Stimulated activated CD8-positive, alpha-beta memory T cell treated with anti-CD3 and anti-CD28 coated beads, Interleukin-4, amount 100 ng/mL, for 48 hours (primary cell): ENCODE measurements at regions not wholly inside any gene's neighbourhood (a gene's known extent, or its start where the extent isn't known, plus 50 kb on each side); places are given as distances from the start of the nearest gene placed in this dataset.
"Not testable (repeated sequence)": the region's sequence is repeated elsewhere in the genome, so short reads cannot be mapped to it uniquely, and the experiment has no call there.

Source experiments
- DNase-seq: peaks from one replicate; pipeline ENCODE4 v3.0.0-alpha.2; 2020

DNA sequence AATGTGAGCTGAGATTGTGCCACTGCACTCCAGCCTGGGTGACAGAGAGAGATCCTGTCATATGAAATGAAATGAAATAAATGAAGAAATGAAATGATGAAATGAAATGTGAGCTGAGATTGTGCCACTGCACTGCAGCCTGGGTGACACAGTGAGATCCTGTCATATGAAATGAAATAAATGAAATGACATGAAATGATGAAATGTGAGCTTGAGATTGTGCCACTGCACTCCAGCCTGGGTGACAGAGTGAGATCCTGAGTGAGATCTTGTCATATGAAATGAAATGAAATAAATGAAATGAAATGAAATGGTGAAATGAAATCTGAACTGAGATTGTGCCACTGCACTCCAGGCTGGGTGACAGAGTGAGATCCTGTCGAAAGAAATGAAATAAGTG, 58.2 kb upstream of the FAN1 start:
- DNase-seq = not testable (repeated sequence)
